B cell (primary cell): ENCODE measurements at regions not wholly inside any gene's neighbourhood (a gene's known extent, or its start where the extent isn't known, plus 50 kb on each side); places are given as distances from the start of the nearest gene placed in this dataset.

ENCODE experiments used
- ATAC-seq: fragments of 200-7000 bp; cut with Tn5 transposase; one replicate; pipeline ENCODE4 v1.10.0; 2021; ENCODE audit warnings: low read depth, mild to moderate bottlenecking, moderate number of reproducible peaks, moderate library complexity
- CTCF ChIA-PET: fragments of 350-600 bp; sonication (Branson Sonifier 250); formaldehyde crosslinking; loops from one replicate; lab custom pipeline; 2021; ENCODE audit warnings: antibody characterized with exemption, inconsistent platforms; lab: Charles Lee
- POLR2A ChIA-PET: fragments of 350-600 bp; sonication (Branson Sonifier 250); formaldehyde crosslinking; loops from one replicate; lab custom pipeline; 2021; ENCODE audit warnings: antibody characterized with exemption; lab: Charles Lee
- DNase-seq: peaks from one replicate; pipeline ENCODE4 v3.0.0; 2013
- H2AFZ ChIP-seq: 2 replicates; pipeline ENCODE4 v1.6.1; 2012; ENCODE audit warnings: mild to moderate bottlenecking, low read depth, low read length; ENCODE audit not compliant: insufficient read depth, poor library complexity, severe bottlenecking
- H3K27ac ChIP-seq, 2 donors: 1 replicate in 1 of 2; 2 replicates in 1 of 2; pipeline ENCODE4 v1.5.1; 2012 to 2013; ENCODE audit warnings: low read length in 2 of 2, mild to moderate bottlenecking in 2 of 2, moderate library complexity in 1 of 2
- H3K27me3 ChIP-seq, 4 experiments: fragments of 200-600 bp in 1 of 4; sonication (generic) in 1 of 4; replicated peaks in 1 of 4; 1 replicate in 2 of 4; 2 replicates in 2 of 4; pipeline versions ENCODE4 v1.6.1 to v1.7.0; 2013 to 2016; ENCODE audit warnings: low read length in 3 of 4, mild to moderate bottlenecking in 2 of 4, mixed read lengths in 1 of 4, moderate library complexity in 1 of 4; ENCODE audit not compliant: insufficient read depth in 4 of 4, control insufficient read depth in 3 of 4; ENCODE audit errors: control extremely low read depth in 1 of 4
- H3K36me3 ChIP-seq, 2 experiments: replicated peaks in 1 of 2; 1 replicate in 1 of 2; 2 replicates in 1 of 2; pipeline versions ENCODE4 v1.6.1 to v1.7.1; 2013; ENCODE audit warnings: low read length in 1 of 2; ENCODE audit not compliant: insufficient read depth in 2 of 2, control insufficient read depth in 1 of 2; ENCODE audit errors: control extremely low read depth in 1 of 2, extremely low read depth in 1 of 2
- H3K4me1 ChIP-seq, 2 donors: fragments of 200-600 bp in 1 of 2; sonication (generic) in 1 of 2; 1 replicate in 1 of 2; 2 replicates in 1 of 2; pipeline versions ENCODE4 v1.5.1 to v1.6.1; 2013 to 2017; ENCODE audit warnings: low read length in 2 of 2; ENCODE audit not compliant: control insufficient read depth in 2 of 2, insufficient read depth in 2 of 2
- H3K4me2 ChIP-seq: replicated peaks from 2 replicates; pipeline ENCODE3; 2012; ENCODE audit warnings: mild to moderate bottlenecking, low read depth, low read length; ENCODE audit not compliant: poor library complexity, severe bottlenecking
- H3K4me3 ChIP-seq, 5 experiments: fragments of 200-600 bp in 1 of 5; sonication (generic) in 1 of 5; 1 replicate in 3 of 5; 2 replicates in 2 of 5; pipeline versions ENCODE4 v1.5.1 to v1.7.0; 2011 to 2016; ENCODE audit warnings: low read length in 4 of 5, mild to moderate bottlenecking in 4 of 5, low read depth in 2 of 5, control low read depth in 1 of 5, moderate library complexity in 1 of 5; ENCODE audit not compliant: insufficient read depth in 1 of 5; ENCODE audit errors: control extremely low read depth in 1 of 5, extremely low read depth in 1 of 5
- H3K79me2 ChIP-seq: fragments of 200-600 bp; sonication (generic); one replicate; pipeline ENCODE4 v1.6.0; 2016; ENCODE audit warnings: low read length; ENCODE audit not compliant: control insufficient read depth, insufficient read depth
- H3K9ac ChIP-seq: fragments of 200-600 bp; sonication (generic); 2 replicates; pipeline ENCODE4 v1.6.1; 2017; ENCODE audit warnings: mild to moderate bottlenecking, low read length, moderate library complexity
- H3K9me3 ChIP-seq, 3 donors: one replicate each; pipeline versions ENCODE4 v1.6.1 to v1.7.1; 2013; ENCODE audit warnings: low read length in 2 of 3; ENCODE audit not compliant: control insufficient read depth in 2 of 3, insufficient read depth in 1 of 3; ENCODE audit errors: control extremely low read depth in 1 of 3
- H4K20me1 ChIP-seq: 2 replicates; pipeline ENCODE4 v1.6.0; 2012; ENCODE audit warnings: mild to moderate bottlenecking, low read length; ENCODE audit not compliant: insufficient read depth, control insufficient read depth, poor library complexity, severe bottlenecking
- H3K27ac Mint-ChIP-seq: one replicate; pipeline ENCODE4 v1.8.0; 2021; ENCODE audit warnings: mixed read lengths
- H3K27me3 Mint-ChIP-seq: one replicate; pipeline ENCODE4 v1.8.0; 2021; ENCODE audit warnings: mixed read lengths
- H3K4me1 Mint-ChIP-seq: one replicate; pipeline ENCODE4 v1.8.0; 2021; ENCODE audit warnings: mixed read lengths
- H3K4me3 Mint-ChIP-seq: one replicate; pipeline ENCODE4 v1.8.0; 2021; ENCODE audit warnings: mixed read lengths
- H3K9me3 Mint-ChIP-seq: one replicate; pipeline ENCODE4 v1.8.0; 2022; ENCODE audit warnings: mixed read lengths; ENCODE audit not compliant: insufficient read depth
- CTCF ChIP-seq: fragments of 200-600 bp; IDR thresholded peaks from one replicate; pipeline ENCODE4 v1.8.0; 2022; ENCODE audit warnings: antibody characterized with exemption, mild to moderate bottlenecking
- EZH2 ChIP-seq: IDR thresholded peaks from 2 replicates; pipeline ENCODE4 v1.6.1; 2012; ENCODE audit warnings: borderline replicate concordance, low read depth, mild to moderate bottlenecking, moderate library complexity, low read length; ENCODE audit not compliant: insufficient read depth, poor library complexity, severe bottlenecking
- WGBS: methylation state at CpG from one replicate; pipeline ENCODE4 v1.1.5; 2013; ENCODE audit warnings: missing lambda C conversion rate; ENCODE audit not compliant: insufficient coverage; 5-methylcytosine and 5-hydroxymethylcytosine counted together
- intact Hi-C: fragments of 100-400 bp; cut with micrococcal nuclease; formaldehyde crosslinking; loops from one replicate; pipeline ENCODE4 v1.10.0; 2022

GRCh38 chr18:11327391-11328009 is 178.1 kb upstream of the PIEZO2 start:
- Histone ChIP-seq H3K9ac (no peak overlapping the region), H2AFZ (no peak overlapping the region), H3K27ac (no peak overlapping the region), H3K9me3 (no peaks in the 10 kb centered on the region), H3K79me2 (no peaks in the 10 kb centered on the region), H3K4me1 (no peaks in the 10 kb centered on the region), H3K4me3 (no peak overlapping the region), H3K27me3 (no peaks in the 10 kb centered on the region), H4K20me1 (no peaks in the 10 kb centered on the region), H3K36me3 (no peaks in the 10 kb centered on the region), H3K4me2 (no peak overlapping the region)
- Mint-ChIP-seq H3K27ac (no peak overlapping the region), H3K9me3 (no peaks in the 10 kb centered on the region), H3K27me3 (no peaks in the 10 kb centered on the region), H3K4me1 (no peaks in the 10 kb centered on the region), H3K4me3 (no peak overlapping the region)
- DNase-seq (no peak), ATAC-seq (no peak)
- intact Hi-C loops, result no loop called here
- TF ChIP-seq CTCF (no peak), EZH2 (no peak)
- ChIA-PET POLR2A (no interaction called here), CTCF (no interaction called here)
- WGBS, result 100% methylated on average over 1 of the region's 4 CpGs

- no peak overlapping the region for H3K27ac Mint-ChIP-seq
- no peaks in the 10 kb centered on the region for H3K9me3 ChIP-seq
- ChIA-PET POLR2A (no interaction called here), CTCF (no interaction called here)
- H3K9me3 Mint-ChIP-seq, result no peaks in the 10 kb centered on the region
- no peak overlapping the region for H2AFZ ChIP-seq
- no peaks in the 10 kb centered on the region for H3K79me2 ChIP-seq
- no peaks in the 10 kb centered on the region for H4K20me1 ChIP-seq
- H3K4me3 ChIP-seq, result no peak overlapping the region
- H3K27ac ChIP-seq, result no peak overlapping the region
- H3K27me3 ChIP-seq, result no peaks in the 10 kb centered on the region
- intact Hi-C loops, result no loop called here
- no peaks in the 10 kb centered on the region for H3K4me1 ChIP-seq
- no peaks in the 10 kb centered on the region for H3K4me1 Mint-ChIP-seq
- no peaks in the 10 kb centered on the region for H3K36me3 ChIP-seq
- H3K27me3 Mint-ChIP-seq, result no peaks in the 10 kb centered on the region
- H3K4me3 Mint-ChIP-seq, result no peak overlapping the region
- 20% methylated on average over 1 of the region's 4 CpGs for WGBS
- DNase-seq, result no peak
- TF ChIP-seq CTCF, result no peak
- no peak for TF ChIP-seq EZH2
- no peak overlapping the region for H3K4me2 ChIP-seq
- H3K9ac ChIP-seq, result no peak overlapping the region
- no peak for ATAC-seq
These were observed 175.8 kb upstream of the PIEZO2 start for GRCh38 chr18:11324956-11325882.
